HG03108 (cell line): ENCODE measurements at regions not wholly inside any gene's neighbourhood (a gene's known extent, or its start where the extent isn't known, plus 50 kb on each side); places are given as distances from the start of the nearest gene placed in this dataset.

Source experiments
- ATAC-seq: cut with Tn5 transposase; IDR thresholded peaks from one replicate; pipeline ENCODE4 v1.9.1; 2021; ENCODE audit warnings: moderate library complexity; ENCODE audit not compliant: unreplicated experiment

DNA sequence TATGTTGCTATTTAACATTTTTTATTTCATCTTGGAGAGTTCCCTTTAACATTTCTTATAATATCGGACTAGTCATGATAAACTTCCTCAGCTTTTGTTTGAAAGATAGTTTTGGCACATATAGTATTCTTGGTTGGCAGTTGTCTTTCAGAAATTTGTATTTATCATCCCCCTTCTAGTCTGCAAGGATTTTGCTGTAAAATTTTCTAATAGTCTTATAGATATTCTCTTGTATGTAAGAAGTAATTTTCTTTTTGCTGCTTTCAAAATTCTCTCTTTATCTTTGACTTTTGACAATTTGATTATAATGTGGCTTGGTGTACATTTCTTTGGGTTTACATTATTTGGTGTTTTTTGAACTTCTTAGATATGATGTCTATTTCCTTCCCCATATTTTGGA is 116.0 kb upstream of the AVPR1A start:
- ATAC-seq, result no peak

DNA sequence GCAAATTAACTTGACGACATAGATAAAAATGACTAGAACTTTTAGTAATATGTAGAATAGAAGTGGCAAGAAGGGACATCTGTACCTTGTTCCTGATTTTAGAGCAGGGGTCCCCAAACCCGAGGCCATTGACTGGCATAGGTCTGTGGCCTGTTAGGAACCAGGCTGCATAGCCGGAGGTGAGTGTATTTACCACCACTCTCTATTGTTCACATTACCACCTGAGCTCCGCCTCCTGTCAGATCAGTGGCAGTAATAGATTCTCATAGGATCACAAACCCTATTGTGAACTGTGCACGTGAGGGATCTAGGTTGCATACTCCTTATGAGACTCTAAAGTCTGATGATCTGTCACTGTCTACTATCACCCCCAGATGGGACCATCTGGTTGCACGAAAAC is 113.6 kb upstream of the AVPR1A start:
- ATAC-seq, result no peak

DNA sequence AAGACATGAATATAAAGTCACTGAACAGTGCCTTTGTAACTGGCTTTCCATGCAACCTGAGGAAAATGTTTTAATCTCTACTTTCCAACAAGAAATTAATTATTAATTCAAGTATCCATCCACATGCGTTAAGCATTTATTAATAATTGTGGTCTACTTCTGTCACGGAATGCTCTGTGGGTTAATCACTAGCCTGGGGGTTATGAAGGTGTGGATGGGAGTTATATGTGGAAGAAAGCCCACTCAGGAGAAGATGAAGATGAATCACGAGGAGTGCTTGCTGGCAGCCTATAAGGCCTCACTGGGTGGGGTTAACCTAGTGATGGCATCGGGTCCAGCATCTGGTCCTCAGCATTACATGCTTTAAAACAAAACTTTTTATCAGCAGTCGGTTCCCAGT is 99.5 kb upstream of the AVPR1A start:
- ATAC-seq, result no peak

DNA sequence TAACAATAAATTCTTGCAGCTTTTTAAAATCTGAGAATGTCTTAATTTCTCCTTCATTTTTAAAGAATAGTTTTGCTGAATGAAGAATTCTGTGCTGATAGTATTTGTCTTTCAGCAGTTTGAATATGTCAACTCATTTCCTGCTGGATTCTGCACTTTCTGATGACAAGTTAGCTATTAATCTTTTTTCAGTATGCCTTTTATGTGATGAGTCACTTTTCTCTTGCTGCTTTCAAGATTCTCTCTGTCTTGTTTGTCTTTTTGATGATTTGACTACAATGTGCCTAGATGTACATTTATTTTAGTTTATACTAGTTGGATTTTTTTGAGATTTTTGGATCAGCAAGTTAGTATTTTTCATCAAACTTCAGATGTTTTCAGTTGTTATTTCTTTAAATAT is 87.9 kb upstream of the AVPR1A start:
- no peak for ATAC-seq

DNA sequence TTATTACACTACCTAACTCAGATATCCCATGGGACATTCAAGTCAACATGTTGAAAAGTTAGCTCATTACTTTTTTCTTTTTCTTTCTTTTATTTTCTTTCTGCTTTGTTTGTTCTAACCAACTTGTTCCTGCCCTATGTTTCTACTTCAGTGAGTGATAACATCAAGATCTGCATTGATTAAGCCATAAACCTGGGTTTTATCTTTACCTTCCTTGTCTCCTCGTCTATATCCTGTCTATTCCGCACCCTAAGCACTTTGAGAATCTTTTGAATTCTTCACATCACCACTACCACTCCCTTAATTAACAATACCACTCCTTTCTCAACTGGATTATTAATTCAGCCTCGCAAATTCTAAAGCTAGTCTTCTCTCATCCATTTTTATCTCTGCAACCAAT is 81.9 kb upstream of the AVPR1A start:
- no peak for ATAC-seq

DNA sequence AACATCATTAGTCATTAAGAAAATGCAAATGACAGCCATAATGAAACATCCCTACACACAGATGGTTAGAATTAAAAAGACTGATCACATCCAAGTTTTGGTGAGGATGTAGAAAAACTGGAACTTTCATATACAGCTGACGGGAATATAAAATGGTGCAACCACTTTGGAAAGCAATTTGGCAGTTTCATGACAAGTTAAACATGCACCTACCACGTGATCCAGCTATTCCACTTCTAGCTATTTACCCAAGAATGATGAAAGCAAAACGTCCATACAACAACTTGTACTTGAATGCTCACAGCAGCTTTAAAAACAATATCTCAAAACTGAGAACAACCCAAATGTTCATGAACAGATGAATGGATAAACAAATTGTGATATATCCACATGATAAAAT is 77.9 kb upstream of the AVPR1A start:
- no peak for ATAC-seq

DNA sequence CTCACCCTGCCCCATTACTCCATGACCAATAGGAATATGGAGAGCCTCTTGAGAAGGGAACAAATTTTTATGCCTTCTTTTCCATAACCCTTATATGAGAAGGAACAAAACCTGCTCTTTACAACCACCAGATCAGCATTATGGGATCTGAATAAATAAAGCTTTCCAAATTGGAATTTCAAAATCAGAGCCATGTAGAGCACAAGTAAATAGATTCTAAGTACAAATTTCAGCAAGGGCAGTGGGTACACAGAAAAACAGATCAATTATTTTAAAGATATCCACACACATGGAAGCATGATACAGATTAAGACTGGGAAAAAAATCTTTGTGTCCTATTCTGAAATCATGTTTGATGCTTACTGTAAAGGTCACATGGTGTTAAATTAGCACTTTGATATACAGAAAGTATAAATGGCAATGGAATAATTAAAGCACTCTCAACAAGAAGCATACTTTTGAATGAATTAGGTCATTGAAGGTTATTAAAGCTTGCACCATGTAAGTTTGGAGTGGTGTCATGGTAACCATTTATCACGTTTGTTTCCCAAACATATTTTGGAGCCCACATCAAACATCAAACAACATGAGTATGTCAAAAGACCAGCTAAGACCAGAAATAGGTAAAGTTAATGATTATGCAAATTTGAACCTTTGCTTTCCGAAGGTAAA is 75.9 kb upstream of the AVPR1A start:
- ATAC-seq, result no peak

DNA sequence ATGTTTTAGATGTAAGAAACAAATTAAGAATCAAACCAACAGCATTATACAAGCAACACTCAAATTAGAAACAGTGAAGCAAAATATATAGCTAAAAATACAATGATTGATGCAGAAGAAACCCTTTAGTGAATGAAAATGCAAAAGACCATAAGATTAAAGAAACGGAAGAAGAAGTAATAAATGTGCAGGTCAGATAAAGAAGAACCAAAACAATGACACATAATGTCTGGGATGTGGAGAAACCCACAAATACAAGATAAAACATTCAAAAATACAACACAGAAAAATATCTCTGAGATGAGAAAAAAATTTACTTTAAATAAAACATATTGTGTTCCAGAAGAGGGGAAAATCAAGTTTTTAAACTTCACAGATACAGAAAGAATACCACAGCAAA is 73.4 kb upstream of the AVPR1A start:
- no peak for ATAC-seq

DNA sequence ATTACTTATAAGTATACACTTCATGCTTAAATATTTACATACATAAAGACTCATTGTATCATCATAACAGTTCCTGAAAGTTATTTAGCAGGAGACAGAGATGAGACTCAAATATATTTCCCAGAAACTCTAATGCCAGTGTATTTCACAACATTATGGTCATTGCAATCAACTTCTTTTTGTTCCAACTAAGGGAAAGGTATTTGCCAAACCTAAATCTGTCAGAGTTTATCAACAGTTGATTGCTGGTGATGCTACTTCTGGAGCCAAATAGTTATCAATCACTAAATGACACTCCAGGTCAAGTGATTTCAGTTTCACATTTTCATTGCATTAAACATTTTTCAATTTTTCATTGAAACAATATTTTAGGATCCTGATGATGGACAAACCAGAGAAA is 72.1 kb upstream of the AVPR1A start:
- no peak for ATAC-seq

DNA sequence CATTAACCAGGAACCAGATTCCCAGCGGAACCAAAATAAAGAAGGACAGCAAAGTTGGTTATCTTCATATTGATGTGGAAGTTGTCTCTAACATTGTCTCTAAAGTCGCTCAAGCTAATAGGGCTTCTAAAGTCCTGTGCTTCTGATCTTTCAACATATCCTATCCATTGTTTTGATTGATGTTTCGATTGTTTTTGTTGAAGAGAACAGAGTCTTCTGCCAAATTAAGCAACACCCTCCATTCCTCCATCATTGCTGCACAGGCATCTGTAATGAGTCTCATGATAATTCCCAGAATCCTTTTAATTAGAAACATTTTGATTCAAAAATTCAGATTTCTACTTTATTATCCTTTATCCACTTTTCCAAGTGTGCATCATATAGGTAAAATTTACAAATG is 71.6 kb upstream of the AVPR1A start:
- ATAC-seq, result no peak

DNA sequence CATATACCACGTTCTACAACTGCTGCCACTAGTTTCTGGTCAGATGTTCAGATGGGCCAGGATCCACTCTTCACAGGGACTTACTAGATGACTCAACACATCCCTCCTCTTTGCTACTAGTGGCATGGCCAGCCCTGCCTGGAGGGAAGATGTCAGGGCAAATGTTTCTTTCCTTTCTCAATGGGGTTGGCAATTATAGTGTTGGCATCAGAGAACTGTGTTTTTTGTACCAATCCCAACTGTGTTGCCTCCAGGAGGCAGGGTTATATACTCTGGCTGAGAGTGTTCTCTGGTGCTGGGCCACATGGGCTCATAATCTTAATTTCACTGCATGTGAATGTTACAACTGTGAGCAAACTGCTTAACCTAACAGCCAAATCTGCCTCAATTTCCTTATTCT is 69.9 kb upstream of the AVPR1A start:
- no peak for ATAC-seq

DNA sequence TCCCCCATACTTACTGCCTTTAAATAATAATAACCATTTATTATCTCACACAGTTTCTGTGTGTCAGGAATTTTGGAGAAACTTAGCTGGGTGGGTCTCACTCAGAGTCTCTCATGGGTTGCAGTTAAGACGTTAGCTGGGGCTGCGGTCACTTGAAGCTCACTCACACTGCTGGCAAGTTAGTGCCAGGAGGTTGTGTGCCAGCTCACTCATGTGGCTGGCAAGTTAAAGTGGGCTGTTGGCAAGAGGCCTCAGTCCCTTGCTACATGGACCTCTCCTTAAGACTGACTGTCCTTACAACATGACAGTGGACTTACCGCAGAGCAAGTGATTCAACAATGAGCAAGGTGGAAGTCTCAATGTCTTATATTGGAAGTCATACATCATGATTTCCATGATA is 61.3 kb upstream of the AVPR1A start:
- ATAC-seq, result no peak

DNA sequence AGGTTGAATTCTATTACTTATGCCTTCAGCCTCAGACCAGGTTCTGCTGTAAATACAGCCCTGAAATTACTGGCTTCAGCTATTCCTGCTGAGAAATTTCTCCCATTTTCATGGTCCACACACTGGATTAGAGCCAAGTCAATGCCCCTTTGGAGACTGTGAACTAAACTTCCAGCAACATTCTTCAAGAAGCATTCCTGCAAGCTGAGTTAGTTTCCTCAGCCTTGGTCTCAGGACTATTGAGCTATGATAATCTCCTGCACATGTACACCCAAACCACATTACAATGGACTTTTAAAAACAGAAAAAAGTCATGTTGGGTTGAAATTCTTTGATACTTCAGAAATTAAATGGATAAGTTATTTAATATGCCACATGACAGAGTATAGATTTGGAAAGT is 58.0 kb upstream of the AVPR1A start:
- ATAC-seq, result no peak

DNA sequence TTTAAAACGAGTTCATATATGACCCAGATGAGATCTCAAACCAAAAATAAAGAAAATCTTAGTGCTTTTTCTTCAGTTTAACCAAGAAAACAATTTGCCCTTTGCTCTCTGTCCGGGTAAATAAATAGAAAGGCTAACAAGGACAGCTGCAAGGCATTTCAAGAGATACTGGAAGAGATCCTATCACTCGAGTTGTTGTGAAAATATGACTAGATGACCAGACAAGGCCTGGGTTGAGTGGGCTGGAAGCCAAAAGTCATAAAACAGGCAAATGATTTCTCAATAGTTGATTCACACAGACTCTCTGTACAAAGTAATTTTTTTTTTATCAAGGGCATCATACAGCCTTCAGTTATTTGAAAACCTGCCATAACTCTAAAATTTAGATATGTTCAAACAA is 55.9 kb upstream of the AVPR1A start:
- no peak for ATAC-seq

DNA sequence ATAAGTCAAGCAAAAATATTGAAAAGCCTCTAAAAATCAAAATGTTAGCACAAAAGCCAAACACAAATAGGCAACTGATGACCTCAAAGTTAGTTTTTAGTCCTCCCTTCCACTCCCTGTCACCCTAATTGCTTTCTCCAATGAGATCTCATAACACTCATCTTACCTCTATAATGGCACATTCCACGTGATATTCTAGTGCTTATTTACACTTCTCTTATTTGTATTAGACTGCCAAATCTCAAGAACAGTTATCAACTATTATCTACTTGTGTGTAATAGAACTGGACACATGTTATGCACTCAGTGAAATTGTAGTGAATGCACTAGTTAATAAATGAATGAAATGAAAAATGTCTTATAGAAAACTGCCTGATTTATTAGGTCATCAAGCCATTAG is 55.5 kb upstream of the AVPR1A start:
- no peak for ATAC-seq
